Upper lobe of left lung (tissue), 6 donors: ENCODE measurements at regions not wholly inside any gene's neighbourhood (a gene's known extent, or its start where the extent isn't known, plus 50 kb on each side); places are given as distances from the start of the nearest gene placed in this dataset.
A peak's percentile ranks its signal among the peaks of the same experiment; 100 is the strongest.

Source experiments
- ATAC-seq, 2 donors: fragments of 200-7000 bp; cut with Tn5 transposase; one replicate each; pipeline ENCODE4 v1.9.1; 2022; ENCODE audit warnings: mild to moderate bottlenecking in 2 of 2, moderate library complexity in 2 of 2; ENCODE audit not compliant: low FRiP score in 2 of 2
- DNase-seq, 2 donors: peaks; one replicate each; pipeline ENCODE4 v3.0.0-alpha.2; 2019 to 2020
- H3K27ac ChIP-seq, 4 donors: fragments of 200-600 bp; sonication (generic); one replicate each; pipeline ENCODE4 v1.5.1; 2016 to 2019
- H3K27me3 ChIP-seq, 4 donors: fragments of 200-600 bp; sonication (generic); one replicate each; pipeline ENCODE4 v1.5.1; 2017 to 2019
- H3K36me3 ChIP-seq, 4 donors: fragments of 200-600 bp; sonication (generic); one replicate each; pipeline ENCODE4 v1.5.1; 2016 to 2019
- H3K4me1 ChIP-seq, 4 donors: fragments of 200-600 bp; sonication (generic); one replicate each; pipeline ENCODE4 v1.5.1; 2018 to 2019
- H3K4me3 ChIP-seq, 4 donors: fragments of 200-600 bp; sonication (generic); one replicate each; pipeline ENCODE4 v1.5.1; 2017 to 2019; ENCODE audit warnings: mild to moderate bottlenecking in 2 of 4, moderate library complexity in 1 of 4
- H3K9me3 ChIP-seq, 4 donors: fragments of 200-600 bp; sonication (generic); one replicate each; pipeline ENCODE4 v1.5.1; 2018 to 2019
- EP300 ChIP-seq, 4 donors: sonication (generic); formaldehyde crosslinking; IDR thresholded peaks; one replicate each; pipeline ENCODE4 v1.5.1; 2017; ENCODE audit warnings: antibody characterized with exemption in 4 of 4, control low read depth in 2 of 4
- POLR2A ChIP-seq, 4 donors: fragments of 450-650 bp; IDR thresholded peaks; one replicate each; pipeline ENCODE4 v1.5.1; 2016 to 2017; ENCODE audit warnings: antibody characterized with exemption in 4 of 4, mild to moderate bottlenecking in 2 of 4
- POLR2AphosphoS5 ChIP-seq, 2 donors: sonication (generic); formaldehyde crosslinking; IDR thresholded peaks; one replicate each; pipeline ENCODE4 v1.5.1; 2017; ENCODE audit warnings: antibody characterized with exemption in 2 of 2
- WGBS, 2 donors: methylation state at CpG; one replicate each; pipeline ENCODE4 v1.1.5; 2017 to 2018; 5-methylcytosine and 5-hydroxymethylcytosine counted together
- TF ChIP-seq, protein P1 (sequence below), 6 experiments: fragments of 450-650 bp in 4 of 6; fragments of 200-600 bp in 2 of 6; sonication (generic) in 2 of 6; IDR thresholded peaks; one replicate each; pipeline ENCODE4 v1.5.1; 2016 to 2019; ENCODE audit warnings: antibody characterized with exemption in 6 of 6
- donor health status: DM: no; HTN: no; CAD: no; lungs with moderate emphysema.
- donor health status: DM: no; HTN: yes; CAD: no; lungs with severe emphysema.

GRCh38 chr2:226185616-226186211 is 613.9 kb downstream of the IRS1 start:
- no peak for TF ChIP-seq EP300 (IDR thresholded peaks at IDR 0.05)
- TF ChIP-seq, protein P1, sequence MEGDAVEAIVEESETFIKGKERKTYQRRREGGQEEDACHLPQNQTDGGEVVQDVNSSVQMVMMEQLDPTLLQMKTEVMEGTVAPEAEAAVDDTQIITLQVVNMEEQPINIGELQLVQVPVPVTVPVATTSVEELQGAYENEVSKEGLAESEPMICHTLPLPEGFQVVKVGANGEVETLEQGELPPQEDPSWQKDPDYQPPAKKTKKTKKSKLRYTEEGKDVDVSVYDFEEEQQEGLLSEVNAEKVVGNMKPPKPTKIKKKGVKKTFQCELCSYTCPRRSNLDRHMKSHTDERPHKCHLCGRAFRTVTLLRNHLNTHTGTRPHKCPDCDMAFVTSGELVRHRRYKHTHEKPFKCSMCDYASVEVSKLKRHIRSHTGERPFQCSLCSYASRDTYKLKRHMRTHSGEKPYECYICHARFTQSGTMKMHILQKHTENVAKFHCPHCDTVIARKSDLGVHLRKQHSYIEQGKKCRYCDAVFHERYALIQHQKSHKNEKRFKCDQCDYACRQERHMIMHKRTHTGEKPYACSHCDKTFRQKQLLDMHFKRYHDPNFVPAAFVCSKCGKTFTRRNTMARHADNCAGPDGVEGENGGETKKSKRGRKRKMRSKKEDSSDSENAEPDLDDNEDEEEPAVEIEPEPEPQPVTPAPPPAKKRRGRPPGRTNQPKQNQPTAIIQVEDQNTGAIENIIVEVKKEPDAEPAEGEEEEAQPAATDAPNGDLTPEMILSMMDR (IDR thresholded peaks at IDR 0.05), result no peak
- no peak for TF ChIP-seq POLR2AphosphoS5 (IDR thresholded peaks at IDR 0.05)
- TF ChIP-seq POLR2A (IDR thresholded peaks at IDR 0.05), result no peak
- DNase-seq, result no peak
- Histone ChIP-seq H3K27me3 (no peaks in the 10 kb centered on the region), H3K9me3 (no peaks in the 10 kb centered on the region), H3K4me3 (no peak overlapping the region), H3K27ac (no peak overlapping the region), H3K36me3 (no peaks in the 10 kb centered on the region), H3K4me1 (peaks cover 0 to 4% (median 0%) of the 10 kb centered on the region in 4 donors)
- WGBS, 2 donors, result 33 to 35% methylated on average over 3 of the region's 3 CpGs
- peak in 1 of 2 donors; percentile 78 for ATAC-seq

DNA sequence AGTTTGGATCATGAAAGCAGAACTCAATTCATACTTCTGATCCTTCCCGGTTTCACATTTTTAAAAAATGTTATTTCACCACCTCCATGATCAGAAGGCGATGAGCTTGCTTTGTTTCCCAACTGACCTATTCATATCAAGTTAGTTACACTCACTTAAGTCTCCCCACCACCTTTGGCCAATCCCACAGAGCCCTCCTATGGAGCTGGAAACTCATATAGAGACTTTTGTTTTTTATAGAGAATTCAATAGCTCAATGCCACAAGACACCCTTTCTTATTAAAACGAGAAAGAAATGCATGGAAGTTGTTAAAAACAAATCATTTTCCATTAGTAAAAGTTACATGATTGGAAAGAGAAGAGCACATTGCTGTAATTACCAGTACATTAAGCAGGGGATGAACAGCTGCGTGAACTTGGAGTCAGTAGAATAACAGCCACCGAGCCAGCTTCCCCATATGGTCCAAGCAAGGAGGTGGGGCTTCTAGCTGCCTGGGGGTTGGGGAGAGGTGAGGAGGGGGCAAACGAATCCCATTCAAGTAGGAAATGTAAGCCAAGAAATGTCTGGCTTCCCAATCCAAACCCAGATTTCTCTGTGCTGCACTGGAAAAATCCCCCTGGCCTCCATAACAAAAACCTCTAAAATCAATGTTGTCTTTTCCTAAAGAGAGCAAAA is 614.5 kb downstream of the IRS1 start:
- H3K9me3 ChIP-seq, result no peaks in the 10 kb centered on the region
- no peaks in the 10 kb centered on the region for H3K27me3 ChIP-seq
- 50 to 60% methylated on average over 6 of the region's 6 CpGs for WGBS, 2 donors
- ATAC-seq (peak in 1 of 2 donors; percentile 40), DNase-seq (no peak)
- no peak overlapping the region for H3K27ac ChIP-seq
- H3K36me3 ChIP-seq, result no peaks in the 10 kb centered on the region
- no peak overlapping the region for H3K4me3 ChIP-seq
- no peak for TF ChIP-seq POLR2A (IDR thresholded peaks at IDR 0.05)
- TF ChIP-seq POLR2AphosphoS5 (IDR thresholded peaks at IDR 0.05), result no peak
- no peak for TF ChIP-seq EP300 (IDR thresholded peaks at IDR 0.05)
- TF ChIP-seq, protein P1 (IDR thresholded peaks at IDR 0.05), result no peak
- peaks cover 0 to 4% (median 0%) of the 10 kb centered on the region in 4 donors for H3K4me1 ChIP-seq

DNA sequence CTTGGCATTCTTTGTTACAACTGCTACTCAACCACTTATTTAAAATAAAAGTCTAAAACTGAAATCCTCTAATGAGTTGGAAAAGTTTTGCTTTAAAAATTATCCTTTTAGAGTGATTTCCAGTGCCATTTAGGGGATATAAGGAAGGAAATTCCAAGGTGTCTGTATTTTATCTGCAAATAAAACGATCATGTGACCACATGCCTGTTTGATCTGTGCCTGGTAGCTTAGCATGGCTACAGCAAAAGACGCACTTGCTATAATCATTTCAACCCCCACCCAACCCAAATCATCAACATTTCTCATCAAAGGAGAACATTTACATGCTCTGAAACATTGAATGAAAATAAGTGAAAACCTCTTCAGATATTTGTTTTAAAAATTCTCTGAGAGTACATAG is 615.1 kb downstream of the IRS1 start:
- DNase-seq, result no peak
- TF ChIP-seq, protein P1 (IDR thresholded peaks at IDR 0.05), result no peak
- TF ChIP-seq EP300 (IDR thresholded peaks at IDR 0.05) (no peak), POLR2AphosphoS5 (IDR thresholded peaks at IDR 0.05) (no peak), POLR2A (IDR thresholded peaks at IDR 0.05) (no peak)
- Histone ChIP-seq H3K36me3 (no peaks in the 10 kb centered on the region), H3K9me3 (no peaks in the 10 kb centered on the region), H3K27me3 (no peaks in the 10 kb centered on the region), H3K4me3 (no peak overlapping the region), H3K4me1 (peaks cover 0 to 4% (median 0%) of the 10 kb centered on the region in 4 donors), H3K27ac (no peak overlapping the region)
- no peak for ATAC-seq
- 68 to 70% methylated on average over 2 of the region's 2 CpGs for WGBS, 2 donors

- 91% methylated on average over 3 of the region's 3 CpGs for WGBS, 2 donors
Observed at GRCh38 chr2:226183550-226183949, 616.1 kb downstream of the IRS1 start.

More at GRCh38 chr2:226183550-226183949, 616.1 kb downstream of the IRS1 start:
- Histone ChIP-seq H3K4me1 (peaks cover 0 to 4% (median 0%) of the 10 kb centered on the region in 4 donors), H3K4me3 (no peak overlapping the region), H3K36me3 (no peaks in the 10 kb centered on the region), H3K9me3 (peaks cover 0 to 6% (median 0%) of the 10 kb centered on the region in 4 donors), H3K27me3 (no peaks in the 10 kb centered on the region), H3K27ac (no peak overlapping the region)
- no peak for TF ChIP-seq POLR2A (IDR thresholded peaks at IDR 0.05)
- no peak for TF ChIP-seq POLR2AphosphoS5 (IDR thresholded peaks at IDR 0.05)
- TF ChIP-seq, protein P1 (IDR thresholded peaks at IDR 0.05), result no peak
- no peak for TF ChIP-seq EP300 (IDR thresholded peaks at IDR 0.05)
- no peak for ATAC-seq
- DNase-seq, result no peak
